ENCODE measurements at regions not wholly inside any gene's neighbourhood (a gene's known extent, or its start where the extent isn't known, plus 50 kb on each side); places are given as distances from the start of the nearest gene placed in this dataset.

- Histone ChIP-seq H3K9me1 (replicated peaks; ENCODE audit: control insufficient read depth, extremely low read depth, insufficient read depth, low read length) (no peaks in the 10 kb centered on the region), H3K4me2 (ENCODE audit: insufficient read depth, low read length) (no peak overlapping the region), H3K9ac (replicated peaks; ENCODE audit: extremely low read depth, insufficient read depth, low read length) (no peak overlapping the region), H2AFZ (ENCODE audit: low read depth, low read length) (no peak overlapping the region), H3K4me1 (ENCODE audit: control insufficient read depth, extremely low read depth, insufficient read depth, low read length) (no peaks in the 10 kb centered on the region), H3K27me3 (ENCODE audit: control insufficient read depth in 2 of 2, insufficient read depth in 2 of 2, low read length in 2 of 2) (no peaks in the 10 kb centered on the region), H3K27ac (ENCODE audit: insufficient read depth, low read depth, low read length) (no peak overlapping the region), H3K4me3 (replicated peaks in 1 of 3; ENCODE audit: insufficient read depth in 1 of 3, low read depth in 1 of 3, low read length in 3 of 3) (no peak overlapping the region), H3K36me3 (ENCODE audit: control insufficient read depth in 2 of 2, extremely low read depth in 1 of 2, insufficient read depth in 2 of 2, low read length in 2 of 2) (no peaks in the 10 kb centered on the region), H3K9me3 (replicated peaks; ENCODE audit: control insufficient read depth, insufficient read depth, low read length) (no peaks in the 10 kb centered on the region), H4K20me1 (replicated peaks; ENCODE audit: control insufficient read depth, extremely low read depth, insufficient read depth, low read length) (no peaks in the 10 kb centered on the region), H3K79me2 (ENCODE audit: control insufficient read depth, insufficient read depth, low read length) (no peaks in the 10 kb centered on the region)
- no peak for TF ChIP-seq JUN (IDR thresholded peaks at IDR 0.05; ENCODE audit: borderline replicate concordance, insufficient read depth, insufficient read length, low read depth)
- dilution Hi-C loops (cut with MboI; ENCODE audit: extremely low pct_ligation_motif_present, low sequenced_read_pairs) = no loop called here
- CTCF ChIA-PET = no interaction called here
- POLR2A ChIA-PET = no interaction called here
- FAIRE-seq = no peak
- intact Hi-C loops (cut with micrococcal nuclease) = no loop called here
- DNase-seq (ENCODE audit: low read depth, low spot score) = no peak
- BruUV-seq (replicated peaks) = no TSS peak
Observed at GRCh38 chr4:111812760-111813159, 332.5 kb upstream of the FAM241A start.

- FAIRE-seq (no peak), DNase-seq (ENCODE audit: low read depth, low spot score) (no peak)
- H3K4me1 ChIP-seq (ENCODE audit: control insufficient read depth, extremely low read depth, insufficient read depth, low read length) = no peaks in the 10 kb centered on the region
- no peaks in the 10 kb centered on the region for H3K27me3 ChIP-seq (ENCODE audit: control insufficient read depth in 2 of 2, insufficient read depth in 2 of 2, low read length in 2 of 2)
- no peak overlapping the region for H3K9ac ChIP-seq (replicated peaks; ENCODE audit: extremely low read depth, insufficient read depth, low read length)
- ChIA-PET CTCF (no interaction called here), POLR2A (no interaction called here)
- no TSS peak for BruUV-seq (replicated peaks)
- no peak overlapping the region for H3K27ac ChIP-seq (ENCODE audit: insufficient read depth, low read depth, low read length)
- H3K36me3 ChIP-seq (ENCODE audit: control insufficient read depth in 2 of 2, extremely low read depth in 1 of 2, insufficient read depth in 2 of 2, low read length in 2 of 2) = no peaks in the 10 kb centered on the region
- H4K20me1 ChIP-seq (replicated peaks; ENCODE audit: control insufficient read depth, extremely low read depth, insufficient read depth, low read length) = no peaks in the 10 kb centered on the region
- no peaks in the 10 kb centered on the region for H3K9me3 ChIP-seq (replicated peaks; ENCODE audit: control insufficient read depth, insufficient read depth, low read length)
- dilution Hi-C loops (cut with MboI; ENCODE audit: extremely low pct_ligation_motif_present, low sequenced_read_pairs) = no loop called here
- intact Hi-C loops (cut with micrococcal nuclease) = no loop called here
- H2AFZ ChIP-seq (ENCODE audit: low read depth, low read length) = no peak overlapping the region
- H3K79me2 ChIP-seq (ENCODE audit: control insufficient read depth, insufficient read depth, low read length) = no peaks in the 10 kb centered on the region
- H3K9me1 ChIP-seq (replicated peaks; ENCODE audit: control insufficient read depth, extremely low read depth, insufficient read depth, low read length) = no peaks in the 10 kb centered on the region
- no peak overlapping the region for H3K4me3 ChIP-seq (replicated peaks in 1 of 3; ENCODE audit: insufficient read depth in 1 of 3, low read depth in 1 of 3, low read length in 3 of 3)
- no peak overlapping the region for H3K4me2 ChIP-seq (ENCODE audit: insufficient read depth, low read length)
- TF ChIP-seq JUN (IDR thresholded peaks at IDR 0.05; ENCODE audit: borderline replicate concordance, insufficient read depth, insufficient read length, low read depth) (no peak), GATA2 (IDR thresholded peaks at IDR 0.05; ENCODE audit: insufficient read depth, insufficient read length, low read depth, low read length) (no peak), CTCF (IDR thresholded peaks at IDR 0.05; ENCODE audit: extremely low read depth in 1 of 2, insufficient read depth in 1 of 2, low read depth in 1 of 2, low read length in 2 of 2) (no peak), EZH2 (IDR thresholded peaks at IDR 0.05; ENCODE audit: borderline replicate concordance, low read depth, low read length, severe bottlenecking) (no peak), MYC (IDR thresholded peaks at IDR 0.05; ENCODE audit: low read depth, low read length) (no peak), FOS (IDR thresholded peaks at IDR 0.05; ENCODE audit: borderline replicate concordance, insufficient read depth, low read length) (no peak), POLR2AphosphoS5 (IDR thresholded peaks at IDR 0.05; ENCODE audit: insufficient read depth, low read depth, low read length) (no peak), MAX (IDR thresholded peaks at IDR 0.05; ENCODE audit: insufficient read depth, insufficient read length) (no peak), POLR2A (IDR thresholded peaks at IDR 0.05; ENCODE audit: low read depth, low read length) (no peak)
Observed at GRCh38 chr4:111813555-111814140, 331.6 kb upstream of the FAM241A start.

Data from endothelial cell of umbilical vein (primary cell).